ENCODE measurements at regions not wholly inside any gene's neighbourhood (a gene's known extent, or its start where the extent isn't known, plus 50 kb on each side); places are given as distances from the start of the nearest gene placed in this dataset.

DNA sequence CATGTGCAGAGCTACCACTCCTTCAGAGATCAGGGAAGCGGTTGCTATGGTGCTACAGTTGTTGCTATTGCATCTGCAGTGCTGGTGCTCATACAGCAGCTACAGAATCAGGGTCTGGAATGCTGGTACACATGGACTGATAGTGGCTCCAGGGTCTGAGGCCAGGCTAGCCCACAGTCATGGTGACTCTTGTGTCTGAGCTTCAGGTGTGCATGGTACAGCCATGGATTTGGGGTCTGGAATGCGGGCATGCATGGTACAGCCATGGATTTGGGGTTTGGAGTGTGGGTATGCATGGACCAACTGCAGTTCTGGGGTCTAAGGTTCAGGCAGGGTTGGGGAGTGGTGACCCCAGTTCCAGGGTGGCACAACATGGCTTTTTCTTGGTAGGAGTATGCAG lies 185.2 kb downstream of the SLC4A3 start:
- TF ChIP-seq, protein P1, sequence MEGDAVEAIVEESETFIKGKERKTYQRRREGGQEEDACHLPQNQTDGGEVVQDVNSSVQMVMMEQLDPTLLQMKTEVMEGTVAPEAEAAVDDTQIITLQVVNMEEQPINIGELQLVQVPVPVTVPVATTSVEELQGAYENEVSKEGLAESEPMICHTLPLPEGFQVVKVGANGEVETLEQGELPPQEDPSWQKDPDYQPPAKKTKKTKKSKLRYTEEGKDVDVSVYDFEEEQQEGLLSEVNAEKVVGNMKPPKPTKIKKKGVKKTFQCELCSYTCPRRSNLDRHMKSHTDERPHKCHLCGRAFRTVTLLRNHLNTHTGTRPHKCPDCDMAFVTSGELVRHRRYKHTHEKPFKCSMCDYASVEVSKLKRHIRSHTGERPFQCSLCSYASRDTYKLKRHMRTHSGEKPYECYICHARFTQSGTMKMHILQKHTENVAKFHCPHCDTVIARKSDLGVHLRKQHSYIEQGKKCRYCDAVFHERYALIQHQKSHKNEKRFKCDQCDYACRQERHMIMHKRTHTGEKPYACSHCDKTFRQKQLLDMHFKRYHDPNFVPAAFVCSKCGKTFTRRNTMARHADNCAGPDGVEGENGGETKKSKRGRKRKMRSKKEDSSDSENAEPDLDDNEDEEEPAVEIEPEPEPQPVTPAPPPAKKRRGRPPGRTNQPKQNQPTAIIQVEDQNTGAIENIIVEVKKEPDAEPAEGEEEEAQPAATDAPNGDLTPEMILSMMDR (IDR thresholded peaks at IDR 0.05; ENCODE audit: insufficient read depth, missing control alignments) = no peak
- no peak for DNase-seq (ENCODE audit: insufficient read length, low spot score)
- no peak for FAIRE-seq

DNA sequence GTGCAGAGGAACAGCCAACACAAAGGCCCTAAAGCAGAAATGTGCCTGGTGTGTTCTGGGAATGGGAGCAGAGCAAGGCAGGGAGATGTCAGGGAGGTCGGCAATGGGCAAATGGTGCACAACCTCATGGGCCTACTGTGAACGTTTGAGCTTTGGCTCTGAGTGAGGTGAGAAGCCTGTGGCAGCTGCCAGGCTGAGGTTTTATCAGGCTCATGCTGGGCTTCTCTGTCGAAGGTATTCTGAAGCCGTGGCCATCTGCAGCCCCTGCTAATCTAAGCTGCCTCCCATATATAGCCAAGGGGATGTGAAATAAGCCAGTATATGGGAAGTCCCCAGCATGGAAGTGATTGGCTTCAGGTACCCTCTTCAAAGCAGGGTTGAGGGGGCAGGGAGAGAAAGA lies 193.3 kb downstream of the SLC4A3 start:
- FAIRE-seq (no peak), DNase-seq (ENCODE audit: insufficient read length, low spot score) (no peak)
- TF ChIP-seq, protein P1 (IDR thresholded peaks at IDR 0.05; ENCODE audit: insufficient read depth, missing control alignments) = no peak

DNA sequence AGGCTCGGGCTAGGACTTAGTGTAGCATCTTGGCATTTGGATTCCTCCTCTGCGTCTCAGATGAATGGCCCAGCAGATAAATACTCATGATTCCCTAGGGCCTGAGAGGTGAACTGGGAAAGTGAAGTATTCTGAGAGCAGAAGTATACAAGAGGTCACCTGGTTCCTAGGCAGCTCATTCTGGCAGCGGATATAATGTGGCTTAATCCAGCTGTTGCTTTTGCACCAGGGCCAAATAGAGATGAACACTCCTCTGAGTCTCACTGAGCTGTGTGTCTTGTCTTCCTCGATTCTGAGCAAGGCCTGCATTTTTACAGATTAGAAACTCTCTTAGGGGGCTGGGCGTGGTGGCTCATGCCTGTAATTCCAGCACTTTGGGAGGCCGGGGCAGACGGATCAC lies 196.1 kb downstream of the SLC4A3 start:
- no peak for DNase-seq (ENCODE audit: insufficient read length, low spot score)
- TF ChIP-seq, protein P1 (IDR thresholded peaks at IDR 0.05; ENCODE audit: insufficient read depth, missing control alignments) = no peak
- no peak for FAIRE-seq

- FAIRE-seq = no peak
- no peak for DNase-seq (ENCODE audit: insufficient read length, low spot score)
- TF ChIP-seq, protein P1 (IDR thresholded peaks at IDR 0.05; ENCODE audit: insufficient read depth, missing control alignments) = no peak
Measured at GRCh38 chr2:219824996-219825395, 197.6 kb downstream of the SLC4A3 start.

- no peak for DNase-seq (ENCODE audit: insufficient read length, low spot score)
- TF ChIP-seq, protein P1 (IDR thresholded peaks at IDR 0.05; ENCODE audit: insufficient read depth, missing control alignments) = no peak
- FAIRE-seq = no peak
Measured at GRCh38 chr2:219828127-219828526, 200.7 kb downstream of the SLC4A3 start.

GRCh38 chr2:219829667-219830352 lies 202.4 kb downstream of the SLC4A3 start:
- no peak for FAIRE-seq

GRCh38 chr2:219830353-219830738 lies 202.9 kb downstream of the SLC4A3 start:
- DNase-seq (ENCODE audit: insufficient read length, low spot score) (no peak), FAIRE-seq (no peak)
- TF ChIP-seq, protein P1 (IDR thresholded peaks at IDR 0.05; ENCODE audit: insufficient read depth, missing control alignments) = no peak

More at GRCh38 chr2:219829667-219830352, 202.4 kb downstream of the SLC4A3 start:
- DNase-seq (ENCODE audit: insufficient read length, low spot score) = no peak
- TF ChIP-seq, protein P1 (IDR thresholded peaks at IDR 0.05; ENCODE audit: insufficient read depth, missing control alignments) = no peak
